ENCODE measurements at regions not wholly inside any gene's neighbourhood (a gene's known extent, or its start where the extent isn't known, plus 50 kb on each side); places are given as distances from the start of the nearest gene placed in this dataset.

- TF ChIP-seq, protein P1, sequence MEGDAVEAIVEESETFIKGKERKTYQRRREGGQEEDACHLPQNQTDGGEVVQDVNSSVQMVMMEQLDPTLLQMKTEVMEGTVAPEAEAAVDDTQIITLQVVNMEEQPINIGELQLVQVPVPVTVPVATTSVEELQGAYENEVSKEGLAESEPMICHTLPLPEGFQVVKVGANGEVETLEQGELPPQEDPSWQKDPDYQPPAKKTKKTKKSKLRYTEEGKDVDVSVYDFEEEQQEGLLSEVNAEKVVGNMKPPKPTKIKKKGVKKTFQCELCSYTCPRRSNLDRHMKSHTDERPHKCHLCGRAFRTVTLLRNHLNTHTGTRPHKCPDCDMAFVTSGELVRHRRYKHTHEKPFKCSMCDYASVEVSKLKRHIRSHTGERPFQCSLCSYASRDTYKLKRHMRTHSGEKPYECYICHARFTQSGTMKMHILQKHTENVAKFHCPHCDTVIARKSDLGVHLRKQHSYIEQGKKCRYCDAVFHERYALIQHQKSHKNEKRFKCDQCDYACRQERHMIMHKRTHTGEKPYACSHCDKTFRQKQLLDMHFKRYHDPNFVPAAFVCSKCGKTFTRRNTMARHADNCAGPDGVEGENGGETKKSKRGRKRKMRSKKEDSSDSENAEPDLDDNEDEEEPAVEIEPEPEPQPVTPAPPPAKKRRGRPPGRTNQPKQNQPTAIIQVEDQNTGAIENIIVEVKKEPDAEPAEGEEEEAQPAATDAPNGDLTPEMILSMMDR (IDR thresholded peaks at IDR 0.05): no peak
- TF ChIP-seq POLR2AphosphoS5 (IDR thresholded peaks at IDR 0.05; ENCODE audit: low read depth, low read length): no peak
- no peak for TF ChIP-seq SIN3A (IDR thresholded peaks at IDR 0.05; ENCODE audit: borderline replicate concordance, insufficient read depth, low read depth, low read length)
- no peak for TF ChIP-seq REST (IDR thresholded peaks at IDR 0.05; ENCODE audit: insufficient read depth in 1 of 2, low read depth in 2 of 2, low read length in 1 of 2)
- TF ChIP-seq TCF7L2 (IDR thresholded peaks at IDR 0.05; ENCODE audit: low read depth, low read length): no peak
Measured at GRCh38 chr9:80842389-80842788, 847.0 kb downstream of the TLE1 start.

All from Panc1 (cell line).